Lower leg skin (tissue), 3 donors: ENCODE measurements at regions not wholly inside any gene's neighbourhood (a gene's known extent, or its start where the extent isn't known, plus 50 kb on each side); places are given as distances from the start of the nearest gene placed in this dataset.

Source experiments
- CTCF ChIP-seq, 3 donors: fragments of 450-650 bp; IDR thresholded peaks; one replicate each; pipeline ENCODE4 v1.5.1; 2016; ENCODE audit warnings: antibody characterized with exemption in 3 of 3, mild to moderate bottlenecking in 3 of 3, moderate library complexity in 2 of 3
- POLR2A ChIP-seq, 2 donors: fragments of 450-650 bp; IDR thresholded peaks; one replicate each; pipeline ENCODE4 v1.6.1; 2016 to 2017; ENCODE audit warnings: antibody characterized with exemption in 2 of 2, mild to moderate bottlenecking in 1 of 2, moderate library complexity in 1 of 2

- TF ChIP-seq POLR2A (IDR thresholded peaks at IDR 0.05) (no peak), CTCF (IDR thresholded peaks at IDR 0.05) (no peak)
Measured at GRCh38 chr22:26737262-26737661, 79.9 kb downstream of the MIAT start.
